ENCODE measurements at regions not wholly inside any gene's neighbourhood (a gene's known extent, or its start where the extent isn't known, plus 50 kb on each side); places are given as distances from the start of the nearest gene placed in this dataset.

DNA sequence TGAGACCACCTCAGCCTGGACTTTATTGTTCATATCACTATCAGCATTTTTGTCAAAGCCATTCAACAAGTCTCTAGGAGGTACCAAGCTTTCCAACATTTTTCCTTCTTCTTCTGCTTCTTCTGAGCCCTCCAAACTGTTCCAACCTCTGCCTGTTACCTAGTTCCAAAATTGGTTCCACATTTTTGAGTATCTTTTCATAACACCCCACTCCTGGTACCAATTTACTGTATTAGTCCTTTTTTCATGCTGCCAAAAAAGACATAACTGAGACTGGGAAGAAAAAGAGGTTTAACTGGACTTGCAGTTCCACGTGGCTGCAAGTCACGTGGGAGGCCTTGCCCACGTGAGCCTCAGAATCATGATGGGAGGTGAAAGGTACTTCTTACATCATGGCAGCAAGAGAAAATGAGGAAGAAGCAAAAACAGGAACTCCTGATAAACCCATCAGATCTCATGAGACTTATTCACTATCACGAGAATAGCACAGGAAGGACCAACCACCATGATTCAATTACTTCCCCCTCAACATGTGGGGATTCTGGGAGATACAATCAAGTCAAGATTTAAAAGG lies 215.1 kb downstream of the PCDH17 start:
- no peak for TF ChIP-seq EZH2 (IDR thresholded peaks at IDR 0.05; ENCODE audit: insufficient read depth, low read length)
- TF ChIP-seq, protein P1, sequence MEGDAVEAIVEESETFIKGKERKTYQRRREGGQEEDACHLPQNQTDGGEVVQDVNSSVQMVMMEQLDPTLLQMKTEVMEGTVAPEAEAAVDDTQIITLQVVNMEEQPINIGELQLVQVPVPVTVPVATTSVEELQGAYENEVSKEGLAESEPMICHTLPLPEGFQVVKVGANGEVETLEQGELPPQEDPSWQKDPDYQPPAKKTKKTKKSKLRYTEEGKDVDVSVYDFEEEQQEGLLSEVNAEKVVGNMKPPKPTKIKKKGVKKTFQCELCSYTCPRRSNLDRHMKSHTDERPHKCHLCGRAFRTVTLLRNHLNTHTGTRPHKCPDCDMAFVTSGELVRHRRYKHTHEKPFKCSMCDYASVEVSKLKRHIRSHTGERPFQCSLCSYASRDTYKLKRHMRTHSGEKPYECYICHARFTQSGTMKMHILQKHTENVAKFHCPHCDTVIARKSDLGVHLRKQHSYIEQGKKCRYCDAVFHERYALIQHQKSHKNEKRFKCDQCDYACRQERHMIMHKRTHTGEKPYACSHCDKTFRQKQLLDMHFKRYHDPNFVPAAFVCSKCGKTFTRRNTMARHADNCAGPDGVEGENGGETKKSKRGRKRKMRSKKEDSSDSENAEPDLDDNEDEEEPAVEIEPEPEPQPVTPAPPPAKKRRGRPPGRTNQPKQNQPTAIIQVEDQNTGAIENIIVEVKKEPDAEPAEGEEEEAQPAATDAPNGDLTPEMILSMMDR (IDR thresholded peaks at IDR 0.05; ENCODE audit: insufficient read depth, low read depth, low read length) = no peak
